ENCODE measurements at regions not wholly inside any gene's neighbourhood (a gene's known extent, or its start where the extent isn't known, plus 50 kb on each side); places are given as distances from the start of the nearest gene placed in this dataset.
"Not testable (repeated sequence)": the region's sequence is repeated elsewhere in the genome, so short reads cannot be mapped to it uniquely, and the experiment has no call there.

DNA sequence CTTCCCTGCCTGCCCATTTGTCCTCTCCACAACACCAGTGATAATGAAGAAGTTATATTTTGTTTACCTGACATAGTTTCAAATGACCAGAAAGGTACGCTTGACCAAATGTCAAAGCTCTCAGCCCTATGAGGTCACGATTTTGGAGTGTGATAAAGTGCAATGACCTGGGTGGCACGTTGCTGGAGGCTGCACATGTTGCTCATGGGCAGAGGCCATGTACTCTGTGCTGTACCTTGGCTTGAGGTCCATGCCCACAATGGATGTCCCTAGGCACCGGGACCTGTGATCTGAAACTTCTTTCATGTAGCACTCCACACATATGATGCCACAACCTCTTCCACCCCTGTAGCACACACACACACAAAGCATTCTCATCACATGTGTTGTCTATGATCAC, 164.0 kb upstream of the HEY2 start:
- H3K4me1 ChIP-seq (ENCODE audit: control insufficient read depth in 1 of 2, insufficient read depth in 1 of 2, low read depth in 1 of 2, low read length in 1 of 2), result no peaks in the 10 kb centered on the region
- no peaks in the 10 kb centered on the region for H3K27me3 ChIP-seq
- no peak overlapping the region for H3K27ac ChIP-seq
- H3K9me3 ChIP-seq, result no peaks in the 10 kb centered on the region
- H3K4me3 ChIP-seq (ENCODE audit: low read depth in 1 of 2, low read length in 1 of 2), result no peak overlapping the region
- H3K36me3 ChIP-seq, result no peaks in the 10 kb centered on the region
- TF ChIP-seq, protein P1, sequence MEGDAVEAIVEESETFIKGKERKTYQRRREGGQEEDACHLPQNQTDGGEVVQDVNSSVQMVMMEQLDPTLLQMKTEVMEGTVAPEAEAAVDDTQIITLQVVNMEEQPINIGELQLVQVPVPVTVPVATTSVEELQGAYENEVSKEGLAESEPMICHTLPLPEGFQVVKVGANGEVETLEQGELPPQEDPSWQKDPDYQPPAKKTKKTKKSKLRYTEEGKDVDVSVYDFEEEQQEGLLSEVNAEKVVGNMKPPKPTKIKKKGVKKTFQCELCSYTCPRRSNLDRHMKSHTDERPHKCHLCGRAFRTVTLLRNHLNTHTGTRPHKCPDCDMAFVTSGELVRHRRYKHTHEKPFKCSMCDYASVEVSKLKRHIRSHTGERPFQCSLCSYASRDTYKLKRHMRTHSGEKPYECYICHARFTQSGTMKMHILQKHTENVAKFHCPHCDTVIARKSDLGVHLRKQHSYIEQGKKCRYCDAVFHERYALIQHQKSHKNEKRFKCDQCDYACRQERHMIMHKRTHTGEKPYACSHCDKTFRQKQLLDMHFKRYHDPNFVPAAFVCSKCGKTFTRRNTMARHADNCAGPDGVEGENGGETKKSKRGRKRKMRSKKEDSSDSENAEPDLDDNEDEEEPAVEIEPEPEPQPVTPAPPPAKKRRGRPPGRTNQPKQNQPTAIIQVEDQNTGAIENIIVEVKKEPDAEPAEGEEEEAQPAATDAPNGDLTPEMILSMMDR (IDR thresholded peaks at IDR 0.05), result no peak

DNA sequence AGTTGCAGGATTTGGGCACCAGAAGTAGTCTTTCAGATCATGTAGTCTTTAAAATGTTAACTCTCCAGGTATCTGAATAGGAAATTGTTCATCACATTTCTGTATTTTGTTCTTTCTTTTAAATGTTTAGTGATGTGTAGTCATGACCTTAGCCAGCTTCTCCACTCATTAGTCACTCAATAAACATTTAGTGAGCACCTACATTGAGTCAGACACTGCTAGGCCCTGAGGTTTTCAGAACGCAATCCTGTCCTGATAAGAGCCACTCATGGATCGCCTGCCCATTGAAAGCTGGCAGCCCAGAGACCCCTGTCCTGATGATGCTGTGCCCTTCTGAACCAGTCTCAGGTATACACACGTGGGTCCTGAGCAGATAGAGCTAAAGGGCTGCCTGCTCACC, 163.4 kb upstream of the HEY2 start:
- Histone ChIP-seq H3K27ac (no peak overlapping the region), H3K27me3 (no peaks in the 10 kb centered on the region), H3K4me1 (ENCODE audit: control insufficient read depth in 1 of 2, insufficient read depth in 1 of 2, low read depth in 1 of 2, low read length in 1 of 2) (no peaks in the 10 kb centered on the region), H3K4me3 (ENCODE audit: low read depth in 1 of 2, low read length in 1 of 2) (no peak overlapping the region), H3K9me3 (no peaks in the 10 kb centered on the region), H3K36me3 (no peaks in the 10 kb centered on the region)
- TF ChIP-seq, protein P1 (IDR thresholded peaks at IDR 0.05), result no peak

DNA sequence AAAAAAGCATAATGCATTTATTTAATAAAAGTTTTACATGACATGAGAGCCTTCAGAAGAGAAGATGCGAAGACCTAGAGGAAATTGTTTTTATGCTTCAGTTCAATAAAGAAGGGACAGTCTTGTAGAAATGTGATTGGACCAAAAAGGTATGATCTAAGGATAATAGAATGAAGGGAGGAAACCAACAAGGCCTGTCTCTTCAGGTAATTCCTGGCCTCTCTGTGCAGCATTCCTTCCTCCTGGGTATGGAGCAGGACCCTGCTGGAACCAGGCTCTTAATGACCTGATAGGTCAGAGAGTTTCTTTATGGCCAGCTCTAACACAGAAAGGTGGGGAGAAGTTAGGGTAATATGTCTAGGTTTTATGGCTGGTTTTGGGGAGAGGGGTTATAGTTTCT, 162.8 kb upstream of the HEY2 start:
- no peaks in the 10 kb centered on the region for H3K36me3 ChIP-seq
- no peaks in the 10 kb centered on the region for H3K9me3 ChIP-seq
- no peak overlapping the region for H3K27ac ChIP-seq
- TF ChIP-seq, protein P1 (IDR thresholded peaks at IDR 0.05), result no peak
- no peaks in the 10 kb centered on the region for H3K27me3 ChIP-seq
- no peak overlapping the region for H3K4me3 ChIP-seq (ENCODE audit: low read depth in 1 of 2, low read length in 1 of 2)
- H3K4me1 ChIP-seq (ENCODE audit: control insufficient read depth in 1 of 2, insufficient read depth in 1 of 2, low read depth in 1 of 2, low read length in 1 of 2), result no peaks in the 10 kb centered on the region

DNA sequence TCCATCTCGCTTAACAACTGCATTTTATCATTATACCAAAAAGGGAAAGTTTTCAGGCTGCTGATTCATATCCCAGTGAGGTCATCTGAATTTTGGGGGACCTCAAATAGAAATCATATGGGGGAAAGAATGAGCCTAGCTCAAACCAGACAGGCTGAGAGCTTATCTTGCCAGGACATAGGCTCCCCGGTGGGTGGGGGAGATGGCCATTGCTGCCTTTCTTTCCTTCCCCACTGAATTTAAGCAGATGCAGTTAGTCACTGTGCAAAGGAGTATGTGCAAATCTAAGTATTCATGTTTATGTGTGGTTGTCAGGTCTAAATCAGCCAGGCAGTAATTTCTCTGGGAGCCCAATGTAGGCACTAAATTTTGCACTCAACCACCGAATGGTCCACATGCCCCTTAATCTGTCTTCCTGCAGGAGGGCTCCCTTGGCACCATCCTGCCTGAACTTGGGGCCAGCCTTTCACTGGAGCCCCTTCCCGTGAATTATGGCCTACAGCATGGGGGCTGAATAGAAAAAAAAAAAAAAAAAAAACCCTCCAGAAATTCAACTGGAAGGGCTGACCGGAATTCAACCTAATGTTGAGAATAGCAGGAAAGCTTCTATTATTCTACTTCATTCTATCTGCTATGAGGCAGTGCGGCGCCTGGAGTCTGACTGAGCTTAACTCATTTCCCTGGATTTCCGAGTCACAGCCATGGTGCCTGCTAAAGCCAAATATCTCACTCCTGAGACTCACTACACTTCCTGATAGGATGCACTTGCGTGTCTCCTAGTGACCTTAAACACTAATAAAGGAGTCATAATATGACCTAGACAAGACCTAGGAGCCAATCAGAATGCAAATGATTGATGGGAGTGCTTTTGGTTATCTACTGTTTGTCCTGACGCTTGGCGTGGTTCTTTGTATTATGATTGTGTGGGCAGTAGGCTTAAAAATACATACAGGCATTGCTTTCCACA, 161.5 kb upstream of the HEY2 start:
- Histone ChIP-seq H3K36me3 (no peaks in the 10 kb centered on the region), H3K4me3 (ENCODE audit: low read depth in 1 of 2, low read length in 1 of 2) (no peak overlapping the region), H3K4me1 (ENCODE audit: control insufficient read depth in 1 of 2, insufficient read depth in 1 of 2, low read depth in 1 of 2, low read length in 1 of 2) (no peaks in the 10 kb centered on the region), H3K9me3 (no peaks in the 10 kb centered on the region), H3K27me3 (no peaks in the 10 kb centered on the region), H3K27ac (no peak overlapping the region)
- TF ChIP-seq, protein P1 (IDR thresholded peaks at IDR 0.05), result no peak

DNA sequence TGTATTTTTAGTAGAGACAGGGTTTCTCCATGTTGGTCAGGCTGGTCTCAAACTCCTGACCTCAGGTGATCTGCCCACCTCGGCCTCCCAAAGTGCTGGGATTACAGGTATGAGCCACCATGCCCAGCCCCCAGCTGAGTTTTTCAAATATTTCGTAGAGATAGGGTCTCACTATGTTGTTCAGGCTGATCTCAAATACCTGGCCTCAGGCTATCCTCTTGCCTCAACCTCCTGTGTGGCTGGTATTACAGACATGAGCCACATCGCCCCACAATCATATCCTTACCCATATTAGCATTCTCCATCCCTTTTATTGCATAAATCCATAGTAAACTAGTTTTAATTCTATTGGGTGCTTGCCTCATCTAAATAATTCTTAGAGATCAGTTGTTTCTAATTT, 157.6 kb upstream of the HEY2 start:
- not testable (repeated sequence) for H3K4me3 ChIP-seq (ENCODE audit: low read depth in 1 of 2, low read length in 1 of 2); H3K4me1 ChIP-seq (ENCODE audit: control insufficient read depth in 1 of 2, insufficient read depth in 1 of 2, low read depth in 1 of 2, low read length in 1 of 2); H3K27ac ChIP-seq; H3K27me3 ChIP-seq; H3K36me3 ChIP-seq; H3K9me3 ChIP-seq

DNA sequence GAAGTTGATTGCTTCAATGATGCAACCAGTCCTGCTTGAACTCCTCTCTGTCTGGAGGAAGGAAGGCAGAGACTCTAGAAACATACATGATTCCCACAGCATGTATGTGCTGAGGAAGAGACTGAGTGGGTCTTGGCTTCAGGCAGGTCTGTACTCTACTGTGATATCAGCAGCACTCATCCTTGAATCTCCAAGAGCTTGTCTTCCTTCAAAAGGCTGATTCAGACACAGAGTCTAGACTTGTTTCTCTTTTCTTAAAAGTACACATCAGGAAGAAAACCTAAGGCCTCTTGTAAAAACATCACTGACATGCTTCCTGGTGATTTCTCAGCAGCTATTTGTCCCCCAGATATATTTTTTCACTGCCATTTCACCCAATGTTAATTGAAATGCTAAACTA, 155.7 kb upstream of the HEY2 start:
- Histone ChIP-seq H3K9me3 (no peaks in the 10 kb centered on the region), H3K4me3 (ENCODE audit: low read depth in 1 of 2, low read length in 1 of 2) (no peak overlapping the region), H3K27ac (no peak overlapping the region), H3K4me1 (ENCODE audit: control insufficient read depth in 1 of 2, insufficient read depth in 1 of 2, low read depth in 1 of 2, low read length in 1 of 2) (peaks cover 0 to 15% of the 10 kb centered on the region in 2 experiments), H3K27me3 (no peaks in the 10 kb centered on the region), H3K36me3 (no peaks in the 10 kb centered on the region)
- TF ChIP-seq, protein P1 (IDR thresholded peaks at IDR 0.05), result no peak

Data from neutrophil (primary cell).